Endothelial cell of umbilical vein (primary cell): ENCODE measurements at regions not wholly inside any gene's neighbourhood (a gene's known extent, or its start where the extent isn't known, plus 50 kb on each side); places are given as distances from the start of the nearest gene placed in this dataset.

Source experiments
- BruUV-seq: library from RNA; stranded (reverse); fragments of 400-500 nt; replicated peaks from 2 replicates; lab custom pipeline; 2021; lab: Mats Ljungman, UMichigan
- CTCF ChIA-PET: fragments of 300-600, 350-600 bp; sonication (Branson Sonifier 250); formaldehyde crosslinking; loops from one replicate; lab custom pipeline; 2021; ENCODE audit warnings: antibody characterized with exemption, inconsistent platforms; lab: Charles Lee
- POLR2A ChIA-PET: fragments of 300-600, 350-600 bp; sonication (Branson Sonifier 250); formaldehyde crosslinking; loops from one replicate; lab custom pipeline; 2021; ENCODE audit warnings: antibody characterized with exemption, inconsistent platforms; lab: Charles Lee
- DNase-seq: peaks from one replicate; pipeline ENCODE4 v3.0.0-alpha.2; 2011; ENCODE audit warnings: low read depth, low spot score
- FAIRE-seq: peaks from 2 replicates; lab custom pipeline; 2011; peaks lifted over from hg19 to GRCh38; lab: Jason Lieb, UNC
- H2AFZ ChIP-seq: 2 replicates; pipeline ENCODE4 v1.6.0; 2012; ENCODE audit warnings: low read depth, low read length, control low read depth, inconsistent platforms
- H3K27ac ChIP-seq: 2 replicates; pipeline ENCODE4 v1.5.1; 2011; ENCODE audit warnings: low read depth, mild to moderate bottlenecking, control low read depth, low read length, moderate library complexity; ENCODE audit not compliant: insufficient read depth
- H3K27me3 ChIP-seq, 2 experiments: 2 replicates each; pipeline versions ENCODE4 v1.6.0 to v1.6.1; 2011; ENCODE audit warnings: low read length in 2 of 2, mixed read lengths in 1 of 2; ENCODE audit not compliant: control insufficient read depth in 2 of 2, insufficient read depth in 2 of 2
- H3K36me3 ChIP-seq, 2 experiments: 2 replicates in 1 of 2; 3 replicates in 1 of 2; pipeline ENCODE4 v1.5.1; 2011; ENCODE audit warnings: low read length in 2 of 2, mild to moderate bottlenecking in 1 of 2, moderate library complexity in 1 of 2; ENCODE audit not compliant: control insufficient read depth in 2 of 2, insufficient read depth in 2 of 2; ENCODE audit errors: extremely low read depth in 1 of 2
- H3K4me1 ChIP-seq: 3 replicates; pipeline ENCODE4 v1.5.1; 2011; ENCODE audit warnings: mild to moderate bottlenecking, low read length; ENCODE audit not compliant: control insufficient read depth, insufficient read depth; ENCODE audit errors: extremely low read depth
- H3K4me2 ChIP-seq: 2 replicates; pipeline ENCODE4 v1.6.1; 2011; ENCODE audit warnings: low read length, control low read depth, mixed read lengths; ENCODE audit not compliant: insufficient read depth
- H3K4me3 ChIP-seq, 3 experiments: fragments of 200-600 bp in 1 of 3; sonication (generic), shearing (Covaris generic) in 1 of 3; replicated peaks in 1 of 3; 2 replicates each; pipeline ENCODE4 v1.5.1; 2011 to 2016; ENCODE audit warnings: control low read depth in 3 of 3, low read length in 3 of 3, mild to moderate bottlenecking in 2 of 3, inconsistent platforms in 1 of 3, low read depth in 1 of 3, moderate library complexity in 1 of 3; ENCODE audit not compliant: insufficient read depth in 1 of 3
- H3K79me2 ChIP-seq: 2 replicates; pipeline ENCODE4 v1.6.0; 2012; ENCODE audit warnings: low read length, inconsistent platforms; ENCODE audit not compliant: control insufficient read depth, insufficient read depth
- H3K9ac ChIP-seq: replicated peaks from 2 replicates; pipeline ENCODE3; 2011; ENCODE audit warnings: low read length, control low read depth; ENCODE audit not compliant: insufficient read depth; ENCODE audit errors: extremely low read depth
- H3K9me1 ChIP-seq: replicated peaks from 3 replicates; pipeline ENCODE4 v1.6.0; 2011; ENCODE audit warnings: mild to moderate bottlenecking, low read length; ENCODE audit not compliant: control insufficient read depth, insufficient read depth; ENCODE audit errors: extremely low read depth
- H3K9me3 ChIP-seq: replicated peaks from 2 replicates; pipeline ENCODE4 v1.5.1; 2012; ENCODE audit warnings: low read length, inconsistent platforms; ENCODE audit not compliant: control insufficient read depth, insufficient read depth
- H4K20me1 ChIP-seq: replicated peaks from 2 replicates; pipeline ENCODE3; 2011; ENCODE audit warnings: mild to moderate bottlenecking, low read length; ENCODE audit not compliant: control insufficient read depth, insufficient read depth; ENCODE audit errors: extremely low read depth
- EZH2 ChIP-seq: IDR thresholded peaks from 2 replicates; pipeline ENCODE4 v1.6.1; 2012; ENCODE audit warnings: borderline replicate concordance, low read depth, mild to moderate bottlenecking, moderate library complexity, low read length, inconsistent platforms; ENCODE audit not compliant: severe bottlenecking
- FOS ChIP-seq: IDR thresholded peaks from 2 replicates; pipeline ENCODE4 v1.6.1; 2011; ENCODE audit warnings: mild to moderate bottlenecking, low read length, moderate library complexity, borderline replicate concordance; ENCODE audit not compliant: insufficient read depth
- GATA2 ChIP-seq: IDR thresholded peaks from 2 replicates; pipeline ENCODE4 v1.7.0; 2011; ENCODE audit warnings: low read depth, mild to moderate bottlenecking, moderate library complexity, mixed read lengths, low read length; ENCODE audit not compliant: insufficient read length, insufficient read depth
- JUN ChIP-seq: IDR thresholded peaks from 2 replicates; pipeline ENCODE4 v1.6.1; 2011; ENCODE audit warnings: borderline replicate concordance, low read depth; ENCODE audit not compliant: insufficient read length, insufficient read depth
- MYC ChIP-seq: IDR thresholded peaks from one replicate; pipeline ENCODE4 v1.6.1; 2011; ENCODE audit warnings: mild to moderate bottlenecking, low read depth, low read length
- POLR2A ChIP-seq: IDR thresholded peaks from 2 replicates; pipeline ENCODE4 v1.6.1; 2012; ENCODE audit warnings: low read depth, mild to moderate bottlenecking, control low read depth, low read length
- POLR2AphosphoS5 ChIP-seq: IDR thresholded peaks from 2 replicates; pipeline ENCODE4 v1.6.1; 2012; ENCODE audit warnings: low read depth, mild to moderate bottlenecking, control low read depth, low read length, moderate library complexity; ENCODE audit not compliant: insufficient read depth
- dilution Hi-C: fragments of 300-500 bp; cut with MboI; formaldehyde crosslinking; loops from one replicate; pipeline ENCODE4 v1.15.0; 2019; ENCODE audit warnings: low sequenced_read_pairs; ENCODE audit not compliant: extremely low pct_ligation_motif_present
- intact Hi-C: fragments of 100-400 bp; cut with micrococcal nuclease; formaldehyde crosslinking; loops from one replicate; pipeline ENCODE4 v1.10.0; 2022
- TF ChIP-seq, protein P1 (sequence below), 2 donors: IDR thresholded peaks; 1 replicate in 1 of 2; 2 replicates in 1 of 2; pipeline ENCODE4 v1.5.1; 2011; ENCODE audit warnings: low read length in 2 of 2, mild to moderate bottlenecking in 2 of 2, moderate library complexity in 2 of 2, control low read depth in 1 of 2, inconsistent platforms in 1 of 2, low read depth in 1 of 2; ENCODE audit not compliant: insufficient read depth in 1 of 2; ENCODE audit errors: extremely low read depth in 1 of 2
- TF ChIP-seq, protein P2 (sequence below): IDR thresholded peaks from 2 replicates; pipeline ENCODE4 v1.6.1; 2011; ENCODE audit not compliant: insufficient read depth, insufficient read length

DNA sequence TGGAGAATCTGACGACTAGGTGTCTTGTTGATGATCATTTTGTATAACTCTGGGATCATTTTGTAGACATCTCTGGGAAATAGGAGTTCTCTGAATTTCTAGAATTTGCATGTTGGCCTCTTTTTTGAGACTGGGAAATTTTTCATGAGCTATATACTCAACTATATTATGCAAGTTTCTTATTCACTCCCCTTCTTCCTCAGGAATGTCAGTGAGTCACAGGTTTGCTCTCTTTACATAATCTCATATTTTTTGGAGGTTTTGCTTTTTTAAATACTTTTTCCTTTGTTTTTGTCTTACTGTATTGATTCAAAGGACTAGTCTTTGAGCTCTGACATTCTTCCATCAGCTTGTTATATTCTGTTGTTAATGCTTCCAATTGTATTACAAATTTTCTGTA is 1324.2 kb downstream of the TECRL start:
- H3K79me2 ChIP-seq, result no peaks in the 10 kb centered on the region
- H4K20me1 ChIP-seq, result no peaks in the 10 kb centered on the region
- no peak overlapping the region for H3K4me3 ChIP-seq
- H3K4me2 ChIP-seq, result no peak overlapping the region
- no TSS peak for BruUV-seq
- H3K36me3 ChIP-seq, result no peaks in the 10 kb centered on the region
- H3K9ac ChIP-seq, result no peak overlapping the region
- POLR2A ChIA-PET, result no interaction called here
- DNase-seq (no peak), FAIRE-seq (no peak)
- H3K9me1 ChIP-seq, result no peaks in the 10 kb centered on the region
- H3K27me3 ChIP-seq, result no peaks in the 10 kb centered on the region
- H3K27ac ChIP-seq, result no peak overlapping the region
- peaks cover 5% of the 10 kb centered on the region for H3K9me3 ChIP-seq
- CTCF ChIA-PET, result no interaction called here
- H3K4me1 ChIP-seq, result no peaks in the 10 kb centered on the region
- intact Hi-C loops, result no loop called here
- no peak overlapping the region for H2AFZ ChIP-seq
- dilution Hi-C loops, result no loop called here
- TF ChIP-seq, protein P1, sequence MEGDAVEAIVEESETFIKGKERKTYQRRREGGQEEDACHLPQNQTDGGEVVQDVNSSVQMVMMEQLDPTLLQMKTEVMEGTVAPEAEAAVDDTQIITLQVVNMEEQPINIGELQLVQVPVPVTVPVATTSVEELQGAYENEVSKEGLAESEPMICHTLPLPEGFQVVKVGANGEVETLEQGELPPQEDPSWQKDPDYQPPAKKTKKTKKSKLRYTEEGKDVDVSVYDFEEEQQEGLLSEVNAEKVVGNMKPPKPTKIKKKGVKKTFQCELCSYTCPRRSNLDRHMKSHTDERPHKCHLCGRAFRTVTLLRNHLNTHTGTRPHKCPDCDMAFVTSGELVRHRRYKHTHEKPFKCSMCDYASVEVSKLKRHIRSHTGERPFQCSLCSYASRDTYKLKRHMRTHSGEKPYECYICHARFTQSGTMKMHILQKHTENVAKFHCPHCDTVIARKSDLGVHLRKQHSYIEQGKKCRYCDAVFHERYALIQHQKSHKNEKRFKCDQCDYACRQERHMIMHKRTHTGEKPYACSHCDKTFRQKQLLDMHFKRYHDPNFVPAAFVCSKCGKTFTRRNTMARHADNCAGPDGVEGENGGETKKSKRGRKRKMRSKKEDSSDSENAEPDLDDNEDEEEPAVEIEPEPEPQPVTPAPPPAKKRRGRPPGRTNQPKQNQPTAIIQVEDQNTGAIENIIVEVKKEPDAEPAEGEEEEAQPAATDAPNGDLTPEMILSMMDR (IDR thresholded peaks at IDR 0.05; ENCODE audit: extremely low read depth in 1 of 2, insufficient read depth in 1 of 2, low read depth in 1 of 2, low read length in 2 of 2), result no peak
- TF ChIP-seq POLR2A (no peak), POLR2AphosphoS5 (no peak), EZH2 (no peak), FOS (no peak), MYC (no peak), JUN (no peak), GATA2 (no peak)
- TF ChIP-seq, protein P2, sequence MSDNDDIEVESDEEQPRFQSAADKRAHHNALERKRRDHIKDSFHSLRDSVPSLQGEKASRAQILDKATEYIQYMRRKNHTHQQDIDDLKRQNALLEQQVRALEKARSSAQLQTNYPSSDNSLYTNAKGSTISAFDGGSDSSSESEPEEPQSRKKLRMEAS, result no peak
